Head of caudate nucleus (tissue), 42 donors: ENCODE measurements at regions not wholly inside any gene's neighbourhood (a gene's known extent, or its start where the extent isn't known, plus 50 kb on each side); places are given as distances from the start of the nearest gene placed in this dataset.
"Not testable (repeated sequence)": the region's sequence is repeated elsewhere in the genome, so short reads cannot be mapped to it uniquely, and the experiment has no call there.

Source experiments
- DNase-seq, 42 donors: peaks; one replicate each; pipeline versions ENCODE4 v3.0.0 to v3.0.0-alpha.2; 2020 to 2021; ENCODE audit warnings: mixed read lengths in 7 of 42
- intact Hi-C: fragments of 100-400 bp; cut with DNase I; formaldehyde crosslinking; loops from one replicate; pipeline ENCODE4 v1.15.0; 2022

- no peak for DNase-seq
- intact Hi-C loops, result no loop called here
These were observed 127.1 kb upstream of the XIST start for GRCh38 chrX:73979551-73980131.

- intact Hi-C loops, result no loop called here
These were observed 125.1 kb upstream of the XIST start for GRCh38 chrX:73977542-73978169.

GRCh38 chrX:73967461-73967860, 114.9 kb upstream of the XIST start:
- intact Hi-C loops, DNase-seq: not testable (repeated sequence)

More at GRCh38 chrX:73977542-73978169, 125.1 kb upstream of the XIST start:
- DNase-seq, result no peak

DNA sequence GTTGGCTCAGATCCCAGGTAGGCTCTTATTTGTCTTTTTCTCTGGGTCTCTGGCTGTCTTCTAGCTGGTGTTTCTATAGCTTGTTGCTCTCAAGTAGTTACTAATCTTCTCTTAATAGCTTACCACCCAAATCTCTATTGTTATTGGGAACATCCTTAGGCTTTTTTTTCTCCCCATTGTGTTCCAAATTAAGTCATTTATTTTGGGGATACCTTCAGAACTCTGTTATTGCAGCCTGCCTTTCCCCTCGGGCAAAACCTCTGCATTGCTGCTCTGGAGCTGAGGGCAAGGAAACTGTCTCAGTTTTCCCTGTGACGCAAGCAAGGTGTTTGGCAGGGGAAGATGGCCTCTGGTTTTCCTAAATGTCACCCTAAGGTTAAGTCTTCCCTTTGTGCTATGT, 113.3 kb upstream of the XIST start:
- DNase-seq, result no peak
- intact Hi-C loops, result no loop called here

DNA sequence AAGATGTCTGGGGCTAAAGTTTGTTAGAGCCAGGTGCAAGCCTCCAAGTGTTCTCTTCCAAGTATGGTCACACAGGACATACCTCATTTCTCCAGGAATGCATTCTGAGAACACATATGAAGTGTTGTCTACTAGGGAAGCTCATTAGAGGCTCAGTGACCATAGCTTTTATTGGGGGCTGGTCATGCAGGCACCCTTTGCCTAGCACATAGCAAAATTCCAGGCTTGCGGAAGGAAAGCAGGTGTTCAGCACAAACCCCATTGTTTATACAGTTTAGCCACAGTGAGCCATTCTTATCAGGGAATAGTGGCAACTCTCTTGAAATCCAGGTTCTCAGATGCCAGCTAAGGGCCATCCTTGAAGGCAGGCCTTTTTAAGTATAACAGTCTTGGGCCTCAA, 112.1 kb upstream of the XIST start:
- intact Hi-C loops, result no loop called here
- DNase-seq, result no peak

GRCh38 chrX:73963682-73964081, 111.2 kb upstream of the XIST start:
- intact Hi-C loops, result no loop called here
- DNase-seq, result peak in 22 of 42 donors; percentile 6 to 60 (median 26)

- intact Hi-C loops, result no loop called here
- DNase-seq, result no peak
These were observed 110.4 kb upstream of the XIST start for GRCh38 chrX:73962948-73963347.

DNA sequence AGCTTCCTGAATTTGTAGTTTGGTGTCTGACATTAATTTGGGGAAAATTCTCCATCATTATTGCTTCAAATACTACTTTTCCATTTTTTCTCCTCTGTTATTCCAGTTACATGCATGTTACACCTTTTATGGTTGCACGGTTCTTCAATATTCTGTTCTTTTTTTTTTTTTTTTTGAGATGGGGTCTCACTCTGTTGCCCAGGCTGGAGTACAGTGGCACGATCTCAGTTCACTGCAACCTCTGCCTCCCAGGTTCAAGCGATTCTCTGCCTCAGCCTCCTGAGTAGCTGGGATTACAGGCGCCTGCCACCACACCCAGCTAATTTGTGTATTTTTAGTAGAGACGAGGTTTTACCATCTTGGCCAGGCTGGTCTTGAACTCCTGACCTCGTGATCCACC, 109.4 kb upstream of the XIST start:
- DNase-seq, intact Hi-C loops: not testable (repeated sequence)

GRCh38 chrX:73944563-73944908, 92.0 kb upstream of the XIST start:
- intact Hi-C loops, result loop anchor here (10.0 kb wide), 2 partner anchors 70 to 90 kb away; partner anchors contain the start of gene XIST
- DNase-seq, result peak in 1 of 42 donors; percentile 24

DNA sequence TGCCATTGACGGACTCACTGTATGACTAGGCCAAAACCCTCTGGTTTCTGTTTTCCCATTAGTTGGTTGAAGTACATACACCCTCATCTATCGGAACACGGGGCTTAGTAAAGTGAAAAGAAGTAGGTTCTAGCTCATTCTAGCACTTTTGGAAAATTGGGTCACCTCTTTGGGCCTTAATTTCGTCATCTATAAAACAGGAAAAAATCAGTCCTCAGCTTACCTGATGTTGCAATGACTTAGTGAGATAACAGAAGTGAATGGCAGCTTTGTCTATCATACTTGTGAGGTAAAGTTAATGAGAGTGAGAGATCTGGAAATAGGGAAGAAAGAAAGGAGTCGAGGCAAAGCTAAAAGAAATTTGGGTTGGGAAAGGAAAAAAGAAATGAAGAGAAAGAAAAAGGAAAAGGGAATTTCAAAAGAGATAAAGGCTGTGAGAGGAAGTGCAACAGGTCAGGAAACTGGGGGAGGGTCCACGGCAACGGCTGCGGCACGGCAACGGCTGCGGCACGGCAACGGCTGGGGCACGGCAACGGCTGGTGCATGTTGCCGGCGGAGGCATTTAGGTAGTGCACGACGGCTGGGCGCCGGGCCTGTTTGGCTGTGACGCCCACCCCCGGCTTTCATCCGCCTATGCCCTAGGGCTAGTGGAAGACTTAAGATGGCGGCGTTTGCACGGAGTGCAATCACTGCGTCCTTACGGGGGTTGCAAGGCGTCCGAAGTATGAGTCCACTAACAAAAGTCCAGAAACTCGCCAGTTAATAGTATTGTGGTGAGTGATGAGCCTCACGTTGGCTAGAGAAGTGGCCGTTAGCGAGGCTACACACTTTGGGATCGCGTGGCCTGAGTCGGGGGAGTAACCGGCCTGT, 91.4 kb upstream of the XIST start:
- intact Hi-C loops, result loop anchor here (10.0 kb wide), 2 partner anchors 71 to 89 kb away; partner anchors contain the start of gene XIST
- peak; percentile 62 to 96 (median 92) for DNase-seq

- intact Hi-C loops, result loop anchor here (10.0 kb wide), 2 partner anchors 74 to 86 kb away; partner anchors contain the start of gene XIST
These were observed 88.5 kb upstream of the XIST start for GRCh38 chrX:73940893-73941470.

DNA sequence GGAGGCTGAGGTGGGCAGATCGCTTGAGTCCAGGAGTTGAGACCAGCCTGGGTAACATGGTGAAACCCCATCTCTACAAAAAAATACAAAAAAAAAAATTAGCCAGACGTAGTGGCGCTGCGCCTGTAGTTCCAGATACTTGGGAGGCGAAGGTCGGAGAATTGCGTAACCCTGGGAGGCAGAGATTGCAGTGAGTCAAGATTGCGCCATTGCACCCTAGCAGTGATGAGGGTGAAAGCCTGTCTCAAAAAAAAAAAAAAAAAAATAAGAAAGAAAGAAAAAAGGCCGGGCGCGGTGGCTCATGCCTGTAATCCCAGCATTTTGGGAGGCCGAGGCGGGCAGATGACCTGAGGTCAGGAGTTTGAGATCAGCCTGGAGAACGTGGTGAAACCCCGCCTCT, 85.3 kb upstream of the XIST start:
- intact Hi-C loops, DNase-seq: not testable (repeated sequence)

More at GRCh38 chrX:73940893-73941470, 88.5 kb upstream of the XIST start:
- DNase-seq, result no peak

- DNase-seq, result no peak
- intact Hi-C loops, result no loop called here
These were observed 80.0 kb upstream of the XIST start for GRCh38 chrX:73932522-73932921.

- DNase-seq, result no peak
- intact Hi-C loops, result no loop called here
These were observed 77.8 kb upstream of the XIST start for GRCh38 chrX:73930300-73930699.

- intact Hi-C loops, result no loop called here
- no peak for DNase-seq
These were observed 70.4 kb upstream of the XIST start for GRCh38 chrX:73922856-73923455.

DNA sequence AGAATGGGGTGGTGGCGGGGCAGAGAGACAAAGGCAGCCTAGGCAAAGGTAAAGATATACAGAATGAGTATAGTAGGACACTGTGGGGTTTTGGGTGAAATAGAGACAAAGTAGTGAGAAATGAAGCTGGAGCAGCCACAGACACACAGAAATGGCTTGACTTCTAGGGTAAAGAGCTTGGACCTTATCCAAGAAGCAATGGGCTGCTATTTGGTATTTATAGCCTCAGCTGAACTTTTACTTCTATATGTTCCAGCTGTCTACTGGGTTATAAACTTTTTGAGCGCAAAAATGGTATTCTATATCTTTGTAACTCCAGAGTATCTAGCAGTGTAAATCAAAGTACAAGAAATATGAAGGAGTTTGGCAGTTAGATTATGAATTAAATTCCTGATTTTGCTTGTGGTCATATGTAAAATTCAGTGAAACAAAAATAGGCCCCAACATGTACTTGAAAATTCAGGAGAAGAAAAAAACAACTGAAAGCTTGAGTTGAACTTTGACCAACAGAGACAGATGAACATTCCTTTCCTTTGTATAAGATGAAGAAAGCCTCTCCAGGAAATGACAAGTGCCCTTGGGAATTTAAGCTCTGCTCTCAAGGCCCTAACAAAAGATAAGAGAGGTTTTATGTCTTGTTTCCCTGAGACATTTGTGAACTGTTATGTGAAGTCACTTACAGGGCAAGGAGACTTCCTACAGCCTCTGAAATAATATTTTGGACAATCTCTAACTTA, 64.6 kb upstream of the XIST start:
- DNase-seq, result no peak
- intact Hi-C loops, result no loop called here

DNA sequence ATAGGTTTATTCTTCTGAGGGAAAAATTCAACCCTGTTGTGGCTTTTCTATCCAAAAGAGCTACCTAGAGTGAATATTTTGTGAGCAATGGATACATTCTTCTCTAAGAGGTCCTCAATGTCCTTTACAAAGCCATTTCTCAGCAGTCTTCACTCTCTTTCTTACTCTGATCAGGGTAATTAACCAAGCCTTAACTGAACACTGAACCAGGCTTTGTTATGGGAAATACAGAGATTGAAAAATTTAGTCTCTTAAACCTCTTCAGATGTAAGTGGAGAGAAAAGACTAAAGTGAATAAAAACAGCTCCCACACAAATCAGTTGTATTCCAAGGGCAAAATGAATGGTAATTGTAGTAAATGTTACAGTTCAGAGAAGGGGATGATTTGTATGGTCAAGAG, 64.0 kb upstream of the XIST start:
- no peak for DNase-seq
- intact Hi-C loops, result no loop called here

DNA sequence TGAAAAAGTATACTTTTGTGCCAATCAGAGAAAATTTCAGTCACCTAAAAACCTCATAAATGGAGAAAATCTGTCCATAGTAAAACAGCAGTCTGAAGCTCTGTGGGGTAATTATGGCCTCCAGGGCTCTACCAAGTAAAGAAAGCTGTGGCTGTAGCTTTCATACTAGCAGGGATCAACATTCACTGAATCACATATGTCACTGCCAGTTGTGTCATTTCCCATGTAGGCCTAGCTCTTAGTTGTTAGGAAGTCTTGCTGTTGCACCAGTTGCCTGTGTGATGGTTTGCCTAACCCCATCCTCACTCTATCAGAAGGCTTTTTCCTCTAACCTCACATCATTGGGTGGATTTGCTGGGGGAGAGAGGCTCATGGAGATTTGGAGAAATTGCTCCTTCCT, 62.3 kb upstream of the XIST start:
- DNase-seq, intact Hi-C loops: not testable (repeated sequence)

DNA sequence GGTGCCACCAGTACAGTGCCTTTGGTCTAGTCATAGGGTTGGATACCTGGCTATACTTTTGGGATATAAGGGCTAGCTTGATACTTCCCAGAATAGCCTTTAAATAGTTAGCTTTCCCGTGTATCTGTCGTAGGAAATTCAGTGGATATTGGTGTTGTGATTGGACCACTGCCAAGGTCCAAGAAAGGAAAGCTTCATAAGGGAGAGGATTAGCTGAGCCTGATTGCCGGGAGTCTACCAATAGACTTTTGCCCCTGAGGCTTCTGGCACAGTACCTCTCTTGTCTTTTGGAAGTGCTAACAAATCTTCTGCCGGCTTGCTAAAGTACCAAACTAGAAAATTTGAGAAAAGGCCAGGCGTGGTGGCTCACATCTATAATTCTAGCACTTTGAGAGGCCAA, 61.1 kb upstream of the XIST start:
- no peak for DNase-seq
- intact Hi-C loops, result no loop called here
